Choroid plexus epithelial cell (primary cell): ENCODE measurements at regions not wholly inside any gene's neighbourhood (a gene's known extent, or its start where the extent isn't known, plus 50 kb on each side); places are given as distances from the start of the nearest gene placed in this dataset.
"Not testable (repeated sequence)": the region's sequence is repeated elsewhere in the genome, so short reads cannot be mapped to it uniquely, and the experiment has no call there.

Source experiments
- DNase-seq: peaks from one replicate; pipeline ENCODE4 v3.0.0-alpha.2; 2010; ENCODE audit warnings: low read depth
- H3K4me3 ChIP-seq: 2 replicates; pipeline ENCODE4 v1.5.1; 2011; ENCODE audit warnings: low read depth, mild to moderate bottlenecking, control low read depth, low read length, moderate library complexity
- TF ChIP-seq, protein P1 (sequence below): conservative IDR thresholded peaks from 2 replicates; pipeline ENCODE4 v1.5.1; 2011; ENCODE audit warnings: low read depth, mild to moderate bottlenecking, control low read depth, inconsistent platforms, low read length, moderate library complexity

DNA sequence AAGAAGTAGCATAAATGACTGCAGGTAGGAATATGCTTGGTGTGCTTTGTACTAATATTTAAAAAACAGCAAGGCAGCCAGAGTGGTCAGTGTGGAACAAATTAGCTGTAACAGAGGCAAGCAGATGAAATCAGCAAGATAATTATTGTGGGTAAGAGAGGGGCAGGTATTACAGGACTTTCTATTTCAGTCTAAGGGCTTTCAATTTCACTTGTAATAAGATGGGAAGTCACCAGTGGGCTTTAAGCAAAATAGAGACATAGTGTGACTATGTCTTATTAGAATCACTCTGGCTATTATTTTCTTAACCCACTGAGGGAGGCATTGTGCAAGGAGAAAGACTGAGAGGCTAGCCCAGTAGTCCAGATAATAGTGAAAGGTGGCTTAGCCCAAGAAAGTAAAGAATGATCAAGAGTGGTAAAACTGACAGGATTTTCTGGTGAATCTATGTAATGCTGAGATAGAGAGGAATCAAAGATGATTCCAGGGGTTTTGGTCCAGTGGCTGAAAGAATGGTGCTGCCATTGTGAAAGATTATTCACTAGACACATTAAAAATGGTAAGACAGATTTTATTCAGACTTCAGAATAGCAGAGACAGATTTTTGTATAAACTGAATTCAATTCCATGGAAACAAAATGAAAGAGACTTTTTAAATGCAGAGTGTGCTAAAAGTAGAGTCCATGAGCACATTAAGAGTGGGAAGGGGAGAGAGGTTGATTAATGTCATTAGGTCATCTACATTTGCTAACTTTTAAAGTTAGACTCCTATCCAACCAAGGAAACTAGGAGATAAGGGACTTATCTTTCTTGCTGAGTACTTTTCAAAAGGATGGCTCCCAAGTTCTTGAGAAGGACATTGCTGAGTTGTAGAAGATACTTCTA is 1136.0 kb downstream of the HACE1 start:
- H3K4me3 ChIP-seq, result no peak overlapping the region
- TF ChIP-seq, protein P1, sequence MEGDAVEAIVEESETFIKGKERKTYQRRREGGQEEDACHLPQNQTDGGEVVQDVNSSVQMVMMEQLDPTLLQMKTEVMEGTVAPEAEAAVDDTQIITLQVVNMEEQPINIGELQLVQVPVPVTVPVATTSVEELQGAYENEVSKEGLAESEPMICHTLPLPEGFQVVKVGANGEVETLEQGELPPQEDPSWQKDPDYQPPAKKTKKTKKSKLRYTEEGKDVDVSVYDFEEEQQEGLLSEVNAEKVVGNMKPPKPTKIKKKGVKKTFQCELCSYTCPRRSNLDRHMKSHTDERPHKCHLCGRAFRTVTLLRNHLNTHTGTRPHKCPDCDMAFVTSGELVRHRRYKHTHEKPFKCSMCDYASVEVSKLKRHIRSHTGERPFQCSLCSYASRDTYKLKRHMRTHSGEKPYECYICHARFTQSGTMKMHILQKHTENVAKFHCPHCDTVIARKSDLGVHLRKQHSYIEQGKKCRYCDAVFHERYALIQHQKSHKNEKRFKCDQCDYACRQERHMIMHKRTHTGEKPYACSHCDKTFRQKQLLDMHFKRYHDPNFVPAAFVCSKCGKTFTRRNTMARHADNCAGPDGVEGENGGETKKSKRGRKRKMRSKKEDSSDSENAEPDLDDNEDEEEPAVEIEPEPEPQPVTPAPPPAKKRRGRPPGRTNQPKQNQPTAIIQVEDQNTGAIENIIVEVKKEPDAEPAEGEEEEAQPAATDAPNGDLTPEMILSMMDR, result no peak
- no peak for DNase-seq

DNA sequence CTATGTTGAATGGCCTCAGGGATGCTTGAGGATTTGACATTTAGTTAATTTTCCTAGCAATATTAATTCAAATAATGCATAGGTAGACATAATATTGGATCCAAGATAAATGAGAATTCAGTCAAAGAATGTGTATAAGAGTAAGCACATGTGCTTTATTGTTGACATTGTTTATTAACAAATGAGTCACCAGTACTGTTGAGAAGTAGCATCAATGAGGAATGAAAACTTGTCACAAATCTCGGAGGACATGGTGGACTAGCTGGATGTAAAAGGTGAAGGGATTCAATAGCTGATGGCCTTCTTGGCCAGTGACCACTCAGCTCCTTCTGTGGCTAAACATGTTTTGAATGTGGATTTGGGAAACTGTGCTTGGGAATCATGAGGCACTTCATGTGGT is 1137.0 kb downstream of the HACE1 start:
- no peak for DNase-seq
- no peak overlapping the region for H3K4me3 ChIP-seq
- TF ChIP-seq, protein P1, result no peak

DNA sequence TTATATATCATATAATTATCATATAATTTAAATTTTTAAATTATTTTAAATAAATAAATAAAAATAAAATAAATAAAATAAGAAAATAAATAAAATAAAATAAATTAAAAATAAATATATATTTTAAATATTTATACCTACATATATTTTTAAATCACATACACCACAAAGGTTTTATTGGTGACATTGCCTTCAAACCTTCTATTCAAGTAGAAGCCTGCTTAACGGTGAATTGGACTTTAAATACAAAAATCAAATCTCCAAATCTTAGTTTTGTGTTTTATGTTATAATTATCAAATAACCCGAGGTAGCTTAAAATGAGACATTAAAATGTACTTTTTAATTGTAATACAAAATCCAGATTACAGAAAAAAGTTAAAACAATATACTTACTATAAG is 1137.8 kb downstream of the HACE1 start:
- no peak for DNase-seq

DNA sequence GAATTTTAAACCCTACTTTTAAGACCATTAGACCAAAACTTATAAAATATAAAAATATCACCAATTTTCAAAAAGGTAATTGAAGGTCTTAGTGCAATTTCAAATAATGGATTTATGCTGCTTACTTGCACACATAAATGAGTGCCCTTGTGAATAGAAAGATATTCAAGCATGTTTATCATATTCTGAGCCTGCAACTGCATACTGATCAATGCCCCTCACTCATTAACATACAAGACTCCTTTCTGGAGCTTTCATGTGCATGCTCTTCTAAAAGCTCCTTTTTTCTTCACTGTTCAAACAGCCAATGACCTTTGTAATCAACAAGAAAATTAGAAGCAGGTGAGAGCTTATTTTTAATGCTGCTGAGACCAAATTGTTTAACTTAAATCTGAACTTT is 1139.3 kb downstream of the HACE1 start:
- DNase-seq, result no peak
- H3K4me3 ChIP-seq, result no peak overlapping the region
- TF ChIP-seq, protein P1, result no peak

More for the DNA sequence above, 1137.8 kb downstream of the HACE1 start:
- no peak overlapping the region for H3K4me3 ChIP-seq
- TF ChIP-seq, protein P1, result no peak

DNA sequence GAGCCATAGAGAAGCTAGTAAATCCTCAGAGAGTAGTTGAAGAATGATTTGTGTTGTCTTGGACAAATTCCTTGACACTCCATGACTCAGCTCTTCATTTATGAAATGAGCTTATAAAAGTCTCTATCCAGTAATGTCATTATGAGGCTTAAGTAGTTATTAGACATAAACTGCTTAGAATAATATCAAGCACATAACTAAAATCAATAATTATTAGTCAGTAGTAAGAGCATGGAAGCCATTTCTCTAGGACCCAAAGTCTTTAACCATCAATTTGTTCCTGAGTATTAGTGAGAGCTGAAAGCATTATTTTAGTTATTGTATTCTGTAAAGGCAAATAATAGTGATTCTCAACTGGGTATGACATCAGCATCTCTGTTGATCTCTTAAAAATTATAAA is 1140.2 kb downstream of the HACE1 start:
- TF ChIP-seq, protein P1, result no peak
- no peak overlapping the region for H3K4me3 ChIP-seq
- no peak for DNase-seq

DNA sequence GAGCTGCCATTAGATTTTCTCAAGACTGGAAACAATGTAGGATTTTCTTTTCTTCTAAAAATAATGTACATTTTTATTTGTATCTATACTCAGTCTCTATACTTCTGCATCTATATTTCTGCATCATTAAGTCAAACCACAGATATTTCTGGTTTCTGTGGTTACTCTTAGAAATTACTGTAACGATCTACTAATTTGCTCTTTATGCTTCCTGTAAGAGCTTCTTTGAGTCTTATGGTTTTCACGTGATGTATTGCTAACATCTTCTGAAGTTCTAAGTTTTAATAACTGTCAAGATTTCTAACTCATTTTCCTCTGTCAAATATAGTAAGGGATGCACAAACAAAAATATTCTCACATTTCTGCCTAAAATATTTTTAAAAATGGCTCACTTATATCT is 1144.5 kb downstream of the HACE1 start:
- DNase-seq, result no peak
- TF ChIP-seq, protein P1, result no peak
- H3K4me3 ChIP-seq, result no peak overlapping the region

DNA sequence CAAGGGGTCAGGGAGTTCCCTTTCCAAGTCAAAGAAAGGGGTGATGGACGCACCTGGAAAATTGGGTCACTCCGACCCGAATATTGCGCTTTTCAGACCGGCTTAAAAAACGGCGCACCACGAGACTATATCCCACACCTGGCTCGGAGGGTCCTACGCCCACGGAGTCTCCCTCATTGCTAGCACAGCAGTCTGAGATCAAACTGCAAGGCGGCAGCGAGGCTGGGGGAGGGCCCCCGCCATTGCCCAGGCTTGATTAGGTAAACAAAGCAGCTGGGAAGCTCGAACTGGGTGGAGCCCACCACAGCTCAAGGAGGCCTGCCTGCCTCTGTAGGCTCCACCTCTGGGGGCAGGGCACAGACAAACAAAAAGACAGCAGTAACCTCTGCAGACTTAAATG is 1150.5 kb downstream of the HACE1 start:
- not testable (repeated sequence) for DNase-seq, H3K4me3 ChIP-seq
